M059J (cell line): ENCODE measurements at regions not wholly inside any gene's neighbourhood (a gene's known extent, or its start where the extent isn't known, plus 50 kb on each side); places are given as distances from the start of the nearest gene placed in this dataset.
A peak's percentile ranks its signal among the peaks of the same experiment; 100 is the strongest.

Experiments
- DNase-seq: peaks from one replicate; pipeline ENCODE4 v3.0.0-alpha.2; 2012; ENCODE audit warnings: low read depth

DNA sequence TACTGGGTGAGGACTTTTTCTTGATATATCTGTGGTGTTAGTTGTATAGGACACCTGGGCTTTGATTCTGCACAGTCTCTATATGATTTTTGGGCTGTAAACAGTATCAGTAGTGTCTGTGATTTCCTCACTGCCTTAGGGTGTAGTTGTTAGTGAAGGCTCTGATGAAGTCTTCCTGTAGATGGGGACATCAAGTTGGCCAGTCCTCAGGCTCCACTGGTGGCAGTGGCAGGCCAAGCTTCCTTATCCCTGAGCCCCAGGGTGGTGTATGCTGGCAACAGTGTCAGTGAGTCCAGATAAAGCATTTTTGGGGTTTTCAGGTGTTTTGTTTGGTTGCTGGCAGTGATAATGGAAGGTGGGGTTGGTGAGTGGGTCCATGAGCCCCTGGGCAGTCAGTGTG, 961.4 kb downstream of the DSC3 start:
- peak; percentile 14 for DNase-seq

- DNase-seq: no peak
Measured at GRCh38 chr18:30072609-30073385, 969.7 kb downstream of the DSC3 start.

- no peak for DNase-seq
Measured at GRCh38 chr18:30066288-30066687, 976.3 kb downstream of the DSC3 start.

- no peak for DNase-seq
Measured at GRCh38 chr18:30057398-30057797, 985.1 kb downstream of the DSC3 start.

DNA sequence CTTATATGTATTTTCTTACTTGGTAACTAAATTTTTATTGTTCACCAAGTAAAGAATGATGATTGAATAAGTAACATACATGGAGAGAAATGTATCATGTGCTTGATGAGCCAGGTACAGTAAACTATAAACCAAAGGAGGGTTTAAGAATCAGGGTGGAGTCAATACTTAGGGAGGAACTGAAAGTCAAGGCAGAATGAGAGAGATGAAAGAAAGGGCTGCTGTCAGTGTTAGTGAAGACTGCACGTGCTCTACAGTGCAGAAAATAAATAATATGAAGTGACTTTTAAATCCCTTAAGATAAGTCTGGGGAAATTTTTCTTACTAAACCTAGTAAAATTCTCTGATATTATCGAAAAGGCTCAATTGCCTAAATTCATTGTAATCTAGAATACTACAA, 986.0 kb downstream of the DSC3 start:
- no peak for DNase-seq

GRCh38 chr18:30044496-30044895, 998.0 kb downstream of the DSC3 start:
- peak; percentile 33 for DNase-seq

GRCh38 chr18:30039201-30039600, 1003.3 kb downstream of the DSC3 start:
- DNase-seq: no peak

DNA sequence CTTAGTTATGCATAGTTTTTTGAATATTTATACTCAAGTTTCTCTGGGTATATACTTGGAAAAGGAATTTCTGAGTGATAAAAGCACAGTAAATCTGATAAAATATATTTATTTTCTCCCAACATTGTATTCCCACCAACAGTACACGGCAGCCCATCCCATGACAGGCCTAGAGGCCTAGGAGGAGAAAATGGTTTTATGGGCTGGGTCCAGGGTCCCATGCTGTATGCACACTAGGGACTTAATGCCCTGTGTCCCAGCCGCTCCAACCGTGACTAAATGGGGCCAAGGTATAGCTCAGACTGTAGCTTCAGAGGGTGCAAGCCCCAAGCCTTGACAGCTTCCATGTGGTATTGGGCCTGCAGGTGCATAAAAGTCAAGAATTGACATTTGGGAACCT, 1007.7 kb downstream of the DSC3 start:
- no peak for DNase-seq

GRCh38 chr18:30016179-30016578, 1026.4 kb downstream of the DSC3 start:
- DNase-seq: no peak

GRCh38 chr18:30004965-30005364, 1037.6 kb downstream of the DSC3 start:
- DNase-seq: no peak

DNA sequence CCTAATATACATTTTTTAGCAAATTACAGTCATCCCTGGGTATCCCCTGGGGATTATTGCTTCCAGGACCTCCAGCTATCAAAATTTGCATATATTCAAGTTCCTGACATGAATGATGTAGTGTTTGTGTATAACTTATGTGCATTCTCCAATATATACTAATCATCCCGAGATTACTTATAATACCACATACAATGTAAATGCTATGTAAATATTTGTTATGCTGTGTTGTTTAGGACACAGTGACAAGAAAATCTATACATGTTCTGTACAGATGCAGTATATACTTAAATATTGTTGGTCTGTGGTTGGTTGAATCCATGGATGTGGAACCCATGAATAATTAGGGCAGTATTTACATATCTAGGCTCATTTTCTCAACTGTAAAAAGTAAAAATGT, 1060.3 kb downstream of the DSC3 start:
- DNase-seq: no peak

DNA sequence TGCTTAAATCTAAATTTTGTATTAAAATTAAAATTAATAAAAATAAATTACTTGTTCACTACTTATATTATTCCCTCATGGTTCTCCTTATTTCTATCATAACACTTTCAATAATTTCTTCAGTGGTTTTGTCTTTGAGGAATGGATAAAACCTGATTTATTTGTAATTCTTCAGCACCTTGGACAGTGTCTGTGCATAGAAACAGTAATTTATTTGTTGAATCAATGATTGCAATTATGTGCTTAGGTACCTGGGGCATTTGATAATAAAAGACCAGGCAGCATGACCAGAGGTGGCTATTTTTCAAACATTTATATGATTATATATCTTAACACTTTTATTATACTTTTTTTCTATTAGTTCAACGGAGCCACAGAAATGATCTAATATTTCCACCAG, 1062.7 kb downstream of the DSC3 start:
- DNase-seq: no peak

- no peak for DNase-seq
Measured at GRCh38 chr18:29969876-29970275, 1072.7 kb downstream of the DSC3 start.

DNA sequence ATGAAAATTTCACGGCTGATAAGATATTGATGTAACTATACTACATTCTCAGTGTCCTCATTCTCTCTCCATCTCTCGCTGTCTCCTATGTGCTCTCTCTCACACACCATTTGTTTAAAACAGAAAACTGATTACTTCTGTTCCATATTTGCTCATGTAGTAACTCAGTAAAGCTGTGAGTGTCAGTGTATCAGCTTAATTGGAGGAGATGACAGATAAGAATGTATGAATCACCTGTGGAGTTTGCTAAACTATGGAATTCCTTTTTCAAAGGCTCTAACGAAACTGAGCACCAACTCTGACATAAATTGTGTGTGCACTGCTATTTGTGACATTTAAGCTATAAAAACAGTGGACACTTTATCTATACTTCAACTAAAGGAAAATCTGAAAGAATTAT, 1080.0 kb downstream of the DSC3 start:
- DNase-seq: no peak

- DNase-seq: no peak
Measured at GRCh38 chr18:29960539-29960938, 1082.0 kb downstream of the DSC3 start.

GRCh38 chr18:29930231-29930630, 1112.3 kb downstream of the DSC3 start:
- no peak for DNase-seq

DNA sequence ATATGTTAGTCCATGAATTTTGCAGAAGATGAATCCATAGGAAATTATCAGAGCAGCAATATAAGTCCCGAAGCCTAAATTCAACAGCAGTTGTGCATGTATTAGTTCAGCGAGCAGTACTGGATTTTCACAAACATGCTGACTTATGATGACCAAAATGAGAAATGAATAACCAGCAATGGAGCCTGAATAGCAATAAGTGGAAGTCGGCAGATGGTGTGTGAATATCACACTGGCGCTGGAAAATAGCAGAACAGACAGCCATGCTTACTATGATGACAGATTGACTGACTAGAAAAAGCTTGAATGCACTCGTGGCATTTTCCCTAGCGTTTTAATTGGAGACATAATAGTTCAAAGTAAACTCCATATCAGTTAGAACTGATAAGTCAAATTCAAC, 1114.5 kb downstream of the DSC3 start:
- no peak for DNase-seq

DNA sequence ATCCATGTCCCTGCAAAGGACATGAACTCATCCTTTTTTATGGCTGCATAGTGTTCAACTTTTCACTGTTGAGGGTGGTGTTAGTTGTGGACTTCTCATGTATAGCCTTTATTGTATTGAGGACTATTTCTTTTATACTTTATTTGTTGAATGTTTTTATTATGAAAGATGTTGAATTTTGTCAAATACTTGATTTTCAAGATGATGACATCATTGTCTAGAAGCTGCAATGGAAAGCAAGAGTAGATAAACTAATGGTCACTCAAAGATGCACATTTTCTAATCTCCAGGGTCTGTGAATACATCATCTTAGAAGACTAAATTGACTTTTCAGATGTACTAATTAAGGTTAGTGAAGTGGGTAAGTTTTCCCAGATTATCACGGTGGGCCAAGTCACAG, 1117.0 kb downstream of the DSC3 start:
- no peak for DNase-seq

GRCh38 chr18:29912351-29912750, 1130.2 kb downstream of the DSC3 start:
- no peak for DNase-seq

- peak; percentile 4 for DNase-seq
Measured at GRCh38 chr18:29892960-29893558, 1149.5 kb downstream of the DSC3 start.

DNA sequence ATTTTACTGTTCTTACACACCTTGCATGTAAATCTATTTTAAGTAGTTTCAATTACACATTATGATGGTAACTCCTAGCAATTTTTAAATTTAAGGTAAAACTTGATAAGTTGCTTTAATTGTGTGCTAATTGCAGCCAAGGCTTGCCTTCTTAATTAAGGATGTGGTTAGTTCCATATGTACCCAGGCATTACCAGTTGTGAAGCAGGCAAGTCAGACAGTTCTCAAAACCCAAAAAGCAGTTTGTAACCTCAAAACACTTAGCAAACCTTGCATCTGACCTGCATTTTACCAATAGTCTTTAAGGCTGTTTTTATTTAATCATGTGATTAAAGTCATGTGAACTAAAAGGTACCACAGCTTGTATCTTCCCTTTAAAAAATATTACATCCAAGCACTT, 1159.4 kb downstream of the DSC3 start:
- DNase-seq: no peak

GRCh38 chr18:29882620-29883019, 1159.9 kb downstream of the DSC3 start:
- DNase-seq: no peak

DNA sequence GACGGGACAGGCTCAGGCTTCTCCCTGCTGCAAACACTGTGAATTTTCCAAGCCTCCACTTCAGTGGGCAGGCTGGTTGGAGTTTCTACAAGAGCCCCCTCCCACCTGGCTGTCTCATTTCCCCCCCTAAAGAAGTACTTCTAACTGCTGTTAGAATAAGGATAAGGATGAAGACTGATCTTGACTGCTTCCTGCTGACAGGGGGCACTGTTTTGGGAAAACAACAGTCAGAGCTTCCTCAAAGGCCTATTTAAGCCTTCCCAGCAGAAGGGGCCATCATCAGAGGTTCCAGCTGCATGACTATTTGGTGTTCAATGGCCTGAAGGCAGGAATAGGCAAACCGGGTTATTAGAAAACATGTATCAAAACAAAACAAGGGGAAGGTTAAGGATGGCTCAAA, 1162.8 kb downstream of the DSC3 start:
- no peak for DNase-seq
